Liver (tissue), 8 donors: ENCODE measurements at regions not wholly inside any gene's neighbourhood (a gene's known extent, or its start where the extent isn't known, plus 50 kb on each side); places are given as distances from the start of the nearest gene placed in this dataset.

Experiments used
- DNase-seq: peaks from one replicate; pipeline ENCODE4 v3.0.0-alpha.2; 2017; ENCODE audit warnings: low spot score
- H3K27ac ChIP-seq, 2 donors: one replicate each; pipeline ENCODE4 v1.7.0; 2013; ENCODE audit warnings: inconsistent platforms in 2 of 2, low read length in 2 of 2, control low read depth in 1 of 2, low read depth in 1 of 2, mild to moderate bottlenecking in 1 of 2
- H3K27me3 ChIP-seq, 4 donors: one replicate each; pipeline versions ENCODE4 v1.6.1 to v1.7.0; 2013; ENCODE audit warnings: low read length in 3 of 4, inconsistent platforms in 1 of 4, mild to moderate bottlenecking in 1 of 4, moderate library complexity in 1 of 4; ENCODE audit not compliant: control insufficient read depth in 4 of 4, insufficient read depth in 4 of 4
- H3K36me3 ChIP-seq, 4 donors: one replicate each; pipeline versions ENCODE4 v1.6.1 to v1.7.0; 2013; ENCODE audit warnings: low read length in 3 of 4, mild to moderate bottlenecking in 3 of 4, low read depth in 1 of 4, moderate library complexity in 1 of 4; ENCODE audit not compliant: control insufficient read depth in 4 of 4, insufficient read depth in 3 of 4
- H3K4me1 ChIP-seq, 4 donors: one replicate each; pipeline versions ENCODE4 v1.6.1 to v1.7.0; 2013; ENCODE audit warnings: low read length in 3 of 4, mild to moderate bottlenecking in 3 of 4, moderate library complexity in 1 of 4; ENCODE audit not compliant: control insufficient read depth in 4 of 4, insufficient read depth in 4 of 4
- H3K4me3 ChIP-seq, 3 donors: one replicate each; pipeline versions ENCODE4 v1.6.1 to v1.7.0; 2013; ENCODE audit warnings: low read length in 3 of 3, control low read depth in 1 of 3, low read depth in 1 of 3, mild to moderate bottlenecking in 1 of 3
- H3K9ac ChIP-seq, 2 donors: one replicate each; pipeline ENCODE4 v1.7.0; 2013; ENCODE audit warnings: low read length in 2 of 2, mild to moderate bottlenecking in 2 of 2, moderate library complexity in 2 of 2, control low read depth in 1 of 2, low read depth in 1 of 2
- H3K9me3 ChIP-seq, 4 donors: one replicate each; pipeline versions ENCODE4 v1.6.1 to v1.7.0; 2013; ENCODE audit warnings: low read length in 3 of 4; ENCODE audit not compliant: control insufficient read depth in 4 of 4
- CTCF ChIP-seq: fragments of 150-350 bp; IDR thresholded peaks from 2 replicates; pipeline ENCODE4 v1.5.1; 2017; ENCODE audit warnings: improper control_type of control experiment, low read depth, low read length; ENCODE audit not compliant: missing input control
- FOXA1 ChIP-seq: IDR thresholded peaks from 2 replicates; pipeline ENCODE4 v1.6.1; 2016; ENCODE audit warnings: antibody characterized with exemption
- FOXA2 ChIP-seq: IDR thresholded peaks from 2 replicates; pipeline ENCODE4 v1.6.1; 2016; ENCODE audit warnings: antibody characterized with exemption
- HNF4A ChIP-seq, 2 donors: conservative IDR thresholded peaks; 2 replicates each; pipeline ENCODE4 v1.6.1; 2016; ENCODE audit warnings: antibody characterized with exemption in 2 of 2, mild to moderate bottlenecking in 2 of 2
- JUND ChIP-seq, 2 donors: IDR thresholded peaks; 2 replicates each; pipeline ENCODE4 v1.6.1; 2016; ENCODE audit warnings: antibody characterized with exemption in 2 of 2
- MAX ChIP-seq: IDR thresholded peaks from 2 replicates; pipeline ENCODE4 v1.6.1; 2016; ENCODE audit warnings: antibody characterized with exemption
- NR2F2 ChIP-seq: IDR thresholded peaks from 2 replicates; pipeline ENCODE4 v1.6.1; 2016; ENCODE audit warnings: antibody characterized with exemption
- RAD21 ChIP-seq, 2 donors: IDR thresholded peaks; 2 replicates each; pipeline ENCODE4 v1.6.1; 2016; ENCODE audit warnings: antibody characterized with exemption in 2 of 2, mild to moderate bottlenecking in 2 of 2
- RXRA ChIP-seq, 2 donors: IDR thresholded peaks; 2 replicates each; pipeline ENCODE4 v1.6.1; 2017 to 2018; ENCODE audit warnings: antibody characterized with exemption in 2 of 2, mild to moderate bottlenecking in 1 of 2
- SP1 ChIP-seq: IDR thresholded peaks from 2 replicates; pipeline ENCODE4 v1.6.1; 2018; ENCODE audit warnings: antibody characterized with exemption, mild to moderate bottlenecking
- TAF1 ChIP-seq: conservative IDR thresholded peaks from 2 replicates; pipeline ENCODE4 v1.6.1; 2016; ENCODE audit warnings: antibody characterized with exemption, mild to moderate bottlenecking
- YY1 ChIP-seq: IDR thresholded peaks from 2 replicates; pipeline ENCODE4 v1.6.1; 2016; ENCODE audit warnings: antibody characterized with exemption, mild to moderate bottlenecking
- WGBS: extraction: QIAGEN DNeasy Blood & Tissue Kit; methylation state at CpG from one replicate; pipeline ENCODE4 v1.1.7; 2013; 5-methylcytosine and 5-hydroxymethylcytosine counted together
- TF ChIP-seq, protein P1 (sequence below): IDR thresholded peaks from 2 replicates; pipeline ENCODE4 v1.6.1; 2016; ENCODE audit warnings: antibody characterized with exemption, mild to moderate bottlenecking
- donor health status: healthy.
- donor health status: healthy.
- donor health status: healthy.
- donor health status: healthy.
- donor health status: healthy.

- Histone ChIP-seq H3K27me3 (peaks cover 0 to 1% (median 0%) of the 10 kb centered on the region in 4 donors), H3K4me1 (no peaks in the 10 kb centered on the region), H3K9me3 (no peaks in the 10 kb centered on the region), H3K27ac (no peak overlapping the region), H3K4me3 (no peak overlapping the region), H3K9ac (no peak overlapping the region), H3K36me3 (no peaks in the 10 kb centered on the region)
- no peak for DNase-seq
- 79% methylated on average over 3 of the region's 3 CpGs for WGBS
- no peak for TF ChIP-seq FOXA2
- TF ChIP-seq TAF1 = no peak
- no peak for TF ChIP-seq FOXA1
- TF ChIP-seq, protein P1, sequence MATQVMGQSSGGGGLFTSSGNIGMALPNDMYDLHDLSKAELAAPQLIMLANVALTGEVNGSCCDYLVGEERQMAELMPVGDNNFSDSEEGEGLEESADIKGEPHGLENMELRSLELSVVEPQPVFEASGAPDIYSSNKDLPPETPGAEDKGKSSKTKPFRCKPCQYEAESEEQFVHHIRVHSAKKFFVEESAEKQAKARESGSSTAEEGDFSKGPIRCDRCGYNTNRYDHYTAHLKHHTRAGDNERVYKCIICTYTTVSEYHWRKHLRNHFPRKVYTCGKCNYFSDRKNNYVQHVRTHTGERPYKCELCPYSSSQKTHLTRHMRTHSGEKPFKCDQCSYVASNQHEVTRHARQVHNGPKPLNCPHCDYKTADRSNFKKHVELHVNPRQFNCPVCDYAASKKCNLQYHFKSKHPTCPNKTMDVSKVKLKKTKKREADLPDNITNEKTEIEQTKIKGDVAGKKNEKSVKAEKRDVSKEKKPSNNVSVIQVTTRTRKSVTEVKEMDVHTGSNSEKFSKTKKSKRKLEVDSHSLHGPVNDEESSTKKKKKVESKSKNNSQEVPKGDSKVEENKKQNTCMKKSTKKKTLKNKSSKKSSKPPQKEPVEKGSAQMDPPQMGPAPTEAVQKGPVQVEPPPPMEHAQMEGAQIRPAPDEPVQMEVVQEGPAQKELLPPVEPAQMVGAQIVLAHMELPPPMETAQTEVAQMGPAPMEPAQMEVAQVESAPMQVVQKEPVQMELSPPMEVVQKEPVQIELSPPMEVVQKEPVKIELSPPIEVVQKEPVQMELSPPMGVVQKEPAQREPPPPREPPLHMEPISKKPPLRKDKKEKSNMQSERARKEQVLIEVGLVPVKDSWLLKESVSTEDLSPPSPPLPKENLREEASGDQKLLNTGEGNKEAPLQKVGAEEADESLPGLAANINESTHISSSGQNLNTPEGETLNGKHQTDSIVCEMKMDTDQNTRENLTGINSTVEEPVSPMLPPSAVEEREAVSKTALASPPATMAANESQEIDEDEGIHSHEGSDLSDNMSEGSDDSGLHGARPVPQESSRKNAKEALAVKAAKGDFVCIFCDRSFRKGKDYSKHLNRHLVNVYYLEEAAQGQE = no peak
- no peak for TF ChIP-seq CTCF
- TF ChIP-seq YY1 = no peak
- TF ChIP-seq RXRA (IDR thresholded peaks at IDR 0.05) = no peak
- no peak for TF ChIP-seq SP1
- TF ChIP-seq HNF4A (conservative IDR thresholded peaks at IDR 0.05) = no peak
- no peak for TF ChIP-seq MAX
- no peak for TF ChIP-seq JUND (IDR thresholded peaks at IDR 0.05)
- no peak for TF ChIP-seq RAD21 (IDR thresholded peaks at IDR 0.05)
- TF ChIP-seq NR2F2 = no peak
These were observed 113.5 kb upstream of the TEX51 start for GRCh38 chr2:126785236-126785635.

DNA sequence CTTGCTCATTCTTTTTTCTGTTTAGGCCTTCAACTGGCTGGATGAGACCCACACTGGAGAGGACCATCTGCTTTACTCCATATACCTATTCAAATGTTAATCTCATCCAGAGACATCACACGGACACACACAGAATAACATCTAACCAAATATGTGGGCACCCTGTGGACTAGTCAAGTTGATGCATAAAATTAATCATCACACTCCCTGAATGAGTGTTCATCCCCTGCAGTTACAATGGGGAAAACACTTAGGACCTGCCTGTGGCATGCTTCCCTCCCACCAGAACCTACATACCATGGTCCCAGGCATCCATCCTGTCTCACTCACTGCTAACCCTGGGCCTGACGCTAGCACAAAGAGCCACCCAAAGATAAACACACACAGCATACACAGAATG is 112.8 kb upstream of the TEX51 start:
- 89% methylated on average over 2 of the region's 2 CpGs for WGBS
- Histone ChIP-seq H3K9me3 (no peaks in the 10 kb centered on the region), H3K4me3 (no peak overlapping the region), H3K9ac (no peak overlapping the region), H3K27ac (no peak overlapping the region), H3K27me3 (peaks cover 0 to 3% (median 0%) of the 10 kb centered on the region in 4 donors), H3K36me3 (no peaks in the 10 kb centered on the region), H3K4me1 (no peaks in the 10 kb centered on the region)
- DNase-seq = no peak
- TF ChIP-seq YY1 (no peak), JUND (IDR thresholded peaks at IDR 0.05) (no peak), SP1 (no peak)
- TF ChIP-seq, protein P1 = no peak
